ENCODE measurements at regions not wholly inside any gene's neighbourhood (a gene's known extent, or its start where the extent isn't known, plus 50 kb on each side); places are given as distances from the start of the nearest gene placed in this dataset.

- in situ Hi-C loops (cut with HindIII; ENCODE audit: low sequenced_read_pairs): no loop called here
Observed at GRCh38 chr6:44603044-44603686, 215.7 kb downstream of the CDC5L start.

DNA sequence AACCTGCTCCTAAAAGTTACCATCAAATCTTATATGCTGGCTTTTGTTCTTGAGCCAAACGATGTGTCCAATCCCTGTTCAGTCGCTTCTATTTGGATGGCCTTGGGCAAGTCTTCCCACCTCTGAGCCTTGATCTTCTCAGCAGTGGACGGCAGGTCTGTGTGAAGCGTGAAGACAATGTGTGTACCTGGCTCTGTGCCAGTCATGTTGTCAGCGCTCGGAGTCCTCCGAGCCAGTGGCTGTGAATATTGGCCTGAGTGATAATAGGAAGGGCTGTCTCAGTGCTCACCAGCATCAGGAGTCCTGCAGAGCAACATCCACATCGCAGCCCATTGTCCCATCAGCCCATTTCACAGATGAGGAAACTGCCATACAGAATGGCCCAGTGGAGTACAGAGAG lies 219.0 kb downstream of the CDC5L start:
- in situ Hi-C loops (cut with HindIII; ENCODE audit: low sequenced_read_pairs): no loop called here

DNA sequence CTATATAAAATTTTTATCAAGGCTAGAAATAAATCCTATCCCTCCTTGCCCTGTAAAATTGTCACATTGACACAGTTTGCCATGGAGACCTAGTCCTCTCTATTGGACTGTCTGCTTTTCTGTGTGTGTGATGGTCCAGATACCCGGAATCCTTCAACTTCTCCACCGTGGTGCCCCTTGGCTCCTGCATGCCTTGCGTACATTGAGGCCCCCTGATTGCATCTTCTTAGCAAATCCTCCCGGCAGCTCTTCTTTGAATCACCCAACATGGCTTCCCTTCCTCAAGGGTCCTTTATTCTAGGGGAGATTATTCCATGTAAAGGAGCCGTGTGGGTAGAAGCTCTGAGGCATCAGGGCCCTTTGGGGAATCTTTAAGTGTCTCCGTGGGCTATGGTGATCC lies 219.5 kb downstream of the CDC5L start:
- in situ Hi-C loops (cut with HindIII; ENCODE audit: low sequenced_read_pairs): no loop called here

- in situ Hi-C loops (cut with HindIII; ENCODE audit: low sequenced_read_pairs): no loop called here
Observed at GRCh38 chr6:44608175-44608574, 220.7 kb downstream of the CDC5L start.

GRCh38 chr6:44609051-44609612 lies 221.6 kb downstream of the CDC5L start:
- in situ Hi-C loops (cut with HindIII; ENCODE audit: low sequenced_read_pairs): no loop called here

DNA sequence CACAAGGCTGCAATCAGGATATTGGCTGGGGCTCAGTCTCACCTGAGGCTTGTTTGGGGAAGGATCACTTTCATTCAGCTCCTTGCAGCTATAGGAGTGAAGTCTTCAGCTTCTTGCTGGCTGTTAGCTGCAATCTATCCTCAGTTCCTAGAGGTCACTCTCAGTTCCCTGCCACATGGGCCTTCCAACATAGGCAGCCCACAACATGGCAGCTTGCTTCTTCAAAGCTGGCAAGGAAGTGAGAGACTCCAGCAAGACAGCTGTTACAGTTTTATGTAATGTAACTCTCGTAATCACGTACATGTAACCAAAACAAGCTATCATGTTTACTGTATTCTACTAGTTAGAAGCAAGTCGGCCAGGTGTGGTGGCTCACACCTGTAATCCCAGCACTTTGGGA lies 226.9 kb downstream of the CDC5L start:
- in situ Hi-C loops (cut with HindIII; ENCODE audit: low sequenced_read_pairs): no loop called here

DNA sequence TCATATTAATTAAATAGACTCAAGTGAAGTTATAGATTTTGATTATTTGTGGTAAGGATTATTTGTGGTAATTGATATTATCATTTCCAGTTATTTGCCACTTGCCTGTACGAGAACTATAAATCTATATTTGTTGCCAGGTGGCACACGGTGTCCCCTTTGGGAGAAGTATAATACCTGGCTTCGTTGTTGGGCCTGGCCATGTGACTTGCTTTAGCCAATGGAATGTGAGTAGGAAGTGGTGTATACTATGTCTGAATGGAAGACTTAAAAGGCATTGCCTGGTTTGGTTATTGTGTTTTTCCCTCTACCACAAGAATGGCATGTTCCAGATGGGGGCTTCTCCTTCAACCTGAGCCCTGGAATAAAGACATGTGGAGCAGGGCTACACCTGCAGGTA lies 228.1 kb downstream of the CDC5L start:
- in situ Hi-C loops (cut with HindIII; ENCODE audit: low sequenced_read_pairs): no loop called here

GRCh38 chr6:44617416-44617815 lies 229.9 kb downstream of the CDC5L start:
- in situ Hi-C loops (cut with HindIII; ENCODE audit: low sequenced_read_pairs): no loop called here

DNA sequence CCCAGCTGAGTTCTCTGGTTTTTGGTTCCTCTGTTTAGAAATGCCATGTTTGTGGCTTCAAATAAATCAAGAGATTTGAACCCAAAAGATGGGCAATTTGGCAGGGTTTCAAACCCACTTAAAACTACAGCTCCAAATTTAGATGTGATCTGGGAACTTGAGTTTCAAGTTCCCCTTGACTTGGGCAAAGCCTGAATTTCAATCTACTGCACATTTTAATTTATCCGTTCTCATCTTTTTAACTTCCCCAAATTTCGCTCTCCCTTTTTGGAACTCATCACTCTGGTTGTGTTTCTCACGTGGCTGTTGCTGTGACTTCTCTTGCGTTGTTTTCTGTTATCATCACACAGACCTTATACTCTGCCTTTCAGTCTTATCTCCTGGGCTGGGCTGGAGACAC lies 230.9 kb downstream of the CDC5L start:
- in situ Hi-C loops (cut with HindIII; ENCODE audit: low sequenced_read_pairs): no loop called here

- in situ Hi-C loops (cut with HindIII; ENCODE audit: low sequenced_read_pairs): no loop called here
Observed at GRCh38 chr6:44620922-44621321, 233.4 kb downstream of the CDC5L start.

GRCh38 chr6:44621846-44622245 lies 234.3 kb downstream of the CDC5L start:
- in situ Hi-C loops (cut with HindIII; ENCODE audit: low sequenced_read_pairs): no loop called here

- in situ Hi-C loops (cut with HindIII; ENCODE audit: low sequenced_read_pairs): no loop called here
Observed at GRCh38 chr6:44622555-44622954, 235.0 kb downstream of the CDC5L start.

GRCh38 chr6:44622956-44623355 lies 235.4 kb downstream of the CDC5L start:
- in situ Hi-C loops (cut with HindIII; ENCODE audit: low sequenced_read_pairs): no loop called here

- in situ Hi-C loops (cut with HindIII; ENCODE audit: low sequenced_read_pairs): no loop called here
Observed at GRCh38 chr6:44624226-44624625, 236.7 kb downstream of the CDC5L start.

- in situ Hi-C loops (cut with HindIII; ENCODE audit: low sequenced_read_pairs): no loop called here
Observed at GRCh38 chr6:44624936-44625573, 237.5 kb downstream of the CDC5L start.

DNA sequence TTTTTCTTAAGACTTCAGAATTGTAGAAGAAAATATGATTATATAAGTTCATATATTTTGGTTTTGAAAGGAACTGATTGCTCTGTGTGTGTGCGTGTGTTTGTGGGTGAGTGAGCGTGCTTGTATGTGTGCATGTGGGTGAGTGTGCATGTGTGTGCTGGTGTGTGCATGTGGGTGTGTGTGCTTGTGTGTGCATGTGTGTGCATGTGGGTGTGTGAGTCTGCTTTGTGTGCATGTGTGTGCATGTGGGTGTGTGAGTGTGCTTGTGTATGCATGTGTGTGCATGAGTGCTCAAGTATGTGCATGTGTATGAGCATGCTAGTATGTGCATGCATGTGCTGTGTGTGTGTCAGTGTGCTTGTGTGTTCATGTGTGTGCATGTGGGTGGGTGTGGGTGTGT lies 238.5 kb downstream of the CDC5L start:
- in situ Hi-C loops (cut with HindIII; ENCODE audit: low sequenced_read_pairs): no loop called here

DNA sequence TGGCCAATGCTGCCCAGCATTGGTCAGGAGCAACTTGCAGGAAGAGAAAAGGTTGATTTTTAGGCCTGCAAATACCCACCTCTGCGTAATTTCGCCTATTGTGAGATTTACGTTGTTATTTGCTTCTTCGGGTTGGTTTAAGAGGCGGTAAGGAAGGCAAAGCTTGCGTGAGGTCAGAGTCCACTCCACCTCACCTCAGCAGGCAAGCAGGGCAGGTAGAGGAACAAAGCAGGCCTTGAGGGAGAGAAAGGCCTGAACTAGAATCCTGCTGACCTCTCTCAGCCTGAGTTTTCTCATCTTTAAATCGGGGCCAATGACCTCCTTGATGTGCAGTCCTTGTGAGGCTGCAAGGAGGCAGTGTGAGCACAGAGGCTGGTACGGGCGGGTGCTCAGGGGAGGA lies 239.1 kb downstream of the CDC5L start:
- in situ Hi-C loops (cut with HindIII; ENCODE audit: low sequenced_read_pairs): no loop called here

GRCh38 chr6:44627091-44627882 lies 239.8 kb downstream of the CDC5L start:
- in situ Hi-C loops (cut with HindIII; ENCODE audit: low sequenced_read_pairs): no loop called here

- in situ Hi-C loops (cut with HindIII; ENCODE audit: low sequenced_read_pairs): no loop called here
Observed at GRCh38 chr6:44627883-44628271, 240.4 kb downstream of the CDC5L start.

- in situ Hi-C loops (cut with HindIII; ENCODE audit: low sequenced_read_pairs): no loop called here
Observed at GRCh38 chr6:44628347-44628746, 240.8 kb downstream of the CDC5L start.

- in situ Hi-C loops (cut with HindIII; ENCODE audit: low sequenced_read_pairs): no loop called here
Observed at GRCh38 chr6:44629636-44630035, 242.1 kb downstream of the CDC5L start.

Measured in DLD1 (cell line).